HL-60 (cell line): ENCODE measurements at regions not wholly inside any gene's neighbourhood (a gene's known extent, or its start where the extent isn't known, plus 50 kb on each side); places are given as distances from the start of the nearest gene placed in this dataset.

Experiments
- CTCF ChIP-seq: IDR thresholded peaks from one replicate; pipeline ENCODE4 v1.5.1; 2011; ENCODE audit warnings: low read length, control low read depth, inconsistent platforms; ENCODE audit not compliant: insufficient read depth
- REST ChIP-seq: IDR thresholded peaks from 2 replicates; pipeline ENCODE4 v1.6.1; 2012; ENCODE audit warnings: low read depth; ENCODE audit not compliant: insufficient replicate concordance

- no peak for TF ChIP-seq CTCF
- no peak for TF ChIP-seq REST
Observed at GRCh38 chr1:25055961-25056360, 125.9 kb upstream of the RUNX3 start.
